Activated T-helper 2 cell treated with anti-CD3 and anti-CD28 coated beads, Interferon-gamma antibody, Interleukin-2, Interleukin-4, amounts not matched to agents 10 μg/mL and 5 μg/mL and 100 μg/mL, durations not matched to agents 14 hours and 24 hours and 36 hours (primary cell): ENCODE measurements at regions not wholly inside any gene's neighbourhood (a gene's known extent, or its start where the extent isn't known, plus 50 kb on each side); places are given as distances from the start of the nearest gene placed in this dataset.
A peak's percentile ranks its signal among the peaks of the same experiment; 100 is the strongest.

Source experiments
- DNase-seq: peaks from one replicate; pipeline ENCODE4 v3.0.0; 2021; ENCODE audit warnings: low spot score
- H3K27ac Mint-ChIP-seq: one replicate; pipeline ENCODE4 v1.8.0; 2021; ENCODE audit warnings: mixed read lengths
- H3K27me3 Mint-ChIP-seq: one replicate; pipeline ENCODE4 v1.8.0; 2021; ENCODE audit warnings: low read depth, mixed read lengths
- H3K36me3 Mint-ChIP-seq: one replicate; pipeline ENCODE4 v1.8.0; 2021; ENCODE audit warnings: low read depth, mixed read lengths
- H3K4me1 Mint-ChIP-seq: one replicate; pipeline ENCODE4 v1.8.0; 2021; ENCODE audit warnings: low read depth, mixed read lengths
- H3K4me3 Mint-ChIP-seq: one replicate; pipeline ENCODE4 v1.8.0; 2021; ENCODE audit warnings: low read depth, mild to moderate bottlenecking, moderate library complexity, mixed read lengths
- H3K9me3 Mint-ChIP-seq: one replicate; pipeline ENCODE4 v1.8.0; 2021; ENCODE audit warnings: mixed read lengths
- intact Hi-C: fragments of 100-400 bp; cut with micrococcal nuclease; formaldehyde crosslinking; loops from one replicate; pipeline ENCODE4 v1.15.1; 2023

DNA sequence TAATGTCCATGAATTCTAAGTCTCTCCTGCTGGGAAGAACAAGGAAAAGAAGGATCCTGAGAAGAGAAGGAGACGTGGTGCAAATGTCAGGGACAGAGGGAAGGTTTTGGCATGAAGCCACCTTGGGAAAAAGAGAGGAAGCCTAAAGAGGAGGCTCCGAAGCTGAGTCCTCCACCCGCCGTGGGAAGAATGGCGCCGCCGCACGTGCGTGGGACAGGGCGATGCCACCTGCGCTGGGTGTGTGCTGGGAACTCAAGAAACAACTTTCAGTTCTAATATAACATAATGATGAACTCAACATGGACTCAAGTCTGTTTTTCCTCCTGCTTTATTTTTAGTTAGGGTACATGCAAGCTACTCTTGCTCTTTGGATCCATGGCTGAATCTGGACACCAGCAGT lies 362.3 kb upstream of the RUNX1 start:
- intact Hi-C loops = no loop called here
- Mint-ChIP-seq H3K4me1 (peaks cover 3% of the 10 kb centered on the region), H3K4me3 (no peak overlapping the region), H3K27me3 (peaks cover 16% of the 10 kb centered on the region), H3K27ac (no peak overlapping the region), H3K9me3 (no peaks in the 10 kb centered on the region), H3K36me3 (no peaks in the 10 kb centered on the region)
- no peak for DNase-seq

DNA sequence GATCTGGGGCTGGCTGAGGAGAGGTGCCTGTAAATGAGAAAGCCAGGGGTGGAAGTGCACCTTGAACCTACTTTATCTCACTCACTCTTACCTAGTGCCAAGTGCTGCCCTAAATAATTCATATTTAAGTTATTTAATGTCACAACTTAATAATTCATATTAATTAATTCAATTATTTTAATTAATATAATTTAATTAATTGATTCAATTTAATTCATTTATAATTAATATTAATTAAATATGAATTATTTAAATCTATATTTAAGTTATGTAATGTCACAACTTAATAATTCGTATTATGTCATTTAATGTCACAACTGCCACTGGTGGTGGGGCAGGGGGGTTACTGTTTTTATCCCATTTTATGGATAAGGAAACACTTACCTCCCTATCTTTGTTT lies 361.6 kb upstream of the RUNX1 start:
- peaks cover 16% of the 10 kb centered on the region for H3K27me3 Mint-ChIP-seq

DNA sequence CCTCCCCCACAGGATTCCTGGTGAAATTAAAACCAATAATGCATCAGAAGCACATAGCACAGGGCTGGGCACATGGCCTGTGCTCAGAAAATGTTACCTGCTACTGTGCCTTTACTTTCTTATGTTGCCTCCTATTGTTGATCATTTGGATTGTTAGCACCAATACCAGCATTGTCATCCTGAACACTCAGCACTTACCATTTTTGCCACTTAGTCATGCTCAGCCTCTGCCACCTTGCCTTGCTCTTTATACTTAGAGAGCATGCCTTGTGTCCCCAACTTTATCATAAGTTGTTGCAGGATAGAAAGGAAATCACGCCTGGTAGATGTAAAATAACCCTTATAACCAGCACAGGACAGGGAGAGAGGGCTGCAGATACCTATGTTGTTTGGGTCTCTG lies 361.0 kb upstream of the RUNX1 start:
- no peak overlapping the region for H3K27ac Mint-ChIP-seq
- H3K9me3 Mint-ChIP-seq = no peaks in the 10 kb centered on the region
- peaks cover 16% of the 10 kb centered on the region for H3K27me3 Mint-ChIP-seq
- no peak overlapping the region for H3K4me3 Mint-ChIP-seq
- no peak for DNase-seq
- peaks cover 3% of the 10 kb centered on the region for H3K4me1 Mint-ChIP-seq
- no peaks in the 10 kb centered on the region for H3K36me3 Mint-ChIP-seq
- intact Hi-C loops = no loop called here

More for the DNA sequence above, 361.6 kb upstream of the RUNX1 start:
- no peak for DNase-seq
- H3K4me3 Mint-ChIP-seq = no peak overlapping the region
- no peaks in the 10 kb centered on the region for H3K9me3 Mint-ChIP-seq
- H3K27ac Mint-ChIP-seq = no peak overlapping the region
- H3K36me3 Mint-ChIP-seq = no peaks in the 10 kb centered on the region
- H3K4me1 Mint-ChIP-seq = peaks cover 3% of the 10 kb centered on the region
- intact Hi-C loops = no loop called here

DNA sequence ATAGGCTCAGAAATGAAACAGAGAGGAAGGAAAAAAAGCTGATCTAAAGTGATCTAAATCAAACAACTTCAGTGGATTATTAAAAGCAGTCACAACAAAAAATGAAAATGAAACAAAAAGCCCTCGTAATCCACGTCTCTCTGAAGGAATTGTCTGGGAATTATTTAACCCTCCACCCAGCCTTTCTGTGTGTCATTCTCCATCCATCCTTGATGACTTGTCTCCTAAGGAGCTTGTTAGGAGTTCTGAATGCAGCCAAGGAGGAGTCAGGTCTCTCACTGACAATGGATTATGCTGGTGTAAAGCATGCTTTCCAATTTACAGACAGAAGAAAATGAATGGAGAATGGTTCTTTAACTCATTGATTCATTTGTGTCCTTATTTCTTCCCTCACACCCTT lies 359.3 kb upstream of the RUNX1 start:
- intact Hi-C loops = loop anchor here (2.0 kb wide), 1 partner anchor 528 kb away; no protein-coding TSS in a partner anchor
- Mint-ChIP-seq H3K27ac (no peak overlapping the region), H3K9me3 (no peaks in the 10 kb centered on the region), H3K4me1 (peaks cover 3% of the 10 kb centered on the region), H3K4me3 (no peak overlapping the region), H3K27me3 (peaks cover 4% of the 10 kb centered on the region), H3K36me3 (no peaks in the 10 kb centered on the region)
- DNase-seq = no peak

DNA sequence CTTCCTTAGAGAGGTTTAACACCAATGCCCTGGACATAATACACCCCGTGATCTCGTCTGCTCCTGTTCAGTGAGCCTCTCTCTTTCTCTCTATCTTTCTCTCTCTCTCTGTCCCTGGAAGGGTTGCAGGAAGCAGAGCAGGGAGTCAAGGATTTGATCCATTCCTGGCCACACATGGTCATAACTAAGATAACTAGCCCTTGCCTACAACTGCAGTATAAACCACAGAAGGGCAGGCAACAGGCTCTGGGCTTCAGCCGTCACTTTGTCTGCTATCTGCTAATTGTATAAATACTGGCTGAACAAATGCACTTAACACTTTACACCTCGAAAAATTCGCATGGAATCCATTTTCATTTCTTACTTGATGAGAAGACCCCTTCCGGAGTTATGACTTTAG lies 357.5 kb upstream of the RUNX1 start:
- Mint-ChIP-seq H3K4me1 (peaks cover 3% of the 10 kb centered on the region), H3K27ac (no peak overlapping the region), H3K27me3 (peaks cover 4% of the 10 kb centered on the region), H3K9me3 (no peaks in the 10 kb centered on the region), H3K4me3 (no peak overlapping the region), H3K36me3 (no peaks in the 10 kb centered on the region)
- intact Hi-C loops = no loop called here
- DNase-seq = no peak

DNA sequence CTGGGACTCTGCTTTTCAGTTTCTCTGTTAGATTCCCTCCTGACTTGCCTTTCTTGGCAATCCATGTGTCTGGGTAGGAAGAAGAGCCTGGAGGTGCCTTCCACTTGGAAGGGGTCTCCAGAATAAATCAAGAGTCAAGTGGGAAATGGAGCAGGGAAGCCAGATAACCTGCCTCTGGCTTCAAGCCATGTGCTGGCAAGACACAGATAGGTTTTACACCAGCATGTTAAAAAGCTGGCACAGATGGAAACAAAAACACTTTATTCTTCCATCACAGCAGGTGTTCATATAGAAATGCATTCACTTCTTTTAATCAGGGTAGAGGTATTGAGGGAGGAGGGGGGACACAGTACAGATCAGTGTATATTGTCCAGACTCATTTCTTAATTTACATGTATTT lies 356.9 kb upstream of the RUNX1 start:
- DNase-seq = no peak
- H3K4me1 Mint-ChIP-seq = peaks cover 3% of the 10 kb centered on the region
- H3K27me3 Mint-ChIP-seq = peaks cover 2% of the 10 kb centered on the region
- intact Hi-C loops = no loop called here
- no peak overlapping the region for H3K4me3 Mint-ChIP-seq
- H3K36me3 Mint-ChIP-seq = no peaks in the 10 kb centered on the region
- H3K9me3 Mint-ChIP-seq = no peaks in the 10 kb centered on the region
- H3K27ac Mint-ChIP-seq = no peak overlapping the region

DNA sequence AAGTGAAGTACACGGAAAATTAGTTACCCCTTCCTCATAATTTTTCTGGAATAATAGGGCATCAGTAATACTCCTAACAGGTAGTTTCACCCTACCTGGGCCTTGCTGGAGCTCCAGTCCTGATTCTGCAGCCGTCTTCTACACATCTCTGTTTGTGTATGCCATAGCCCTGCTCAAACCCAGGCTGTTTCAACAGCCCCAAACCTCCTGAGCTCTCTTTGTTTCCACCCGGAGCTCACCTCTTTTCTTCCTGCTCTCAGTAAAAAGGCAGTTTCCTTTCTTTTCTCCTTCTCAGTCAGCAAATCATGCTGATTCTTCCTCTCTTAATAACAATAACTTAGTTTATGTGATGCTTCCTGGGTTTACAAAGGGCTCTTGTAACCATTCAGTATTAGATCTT lies 355.1 kb upstream of the RUNX1 start:
- intact Hi-C loops = loop anchor here (5.0 kb wide), 1 partner anchor 257 kb away; no protein-coding TSS in a partner anchor
- no peaks in the 10 kb centered on the region for H3K36me3 Mint-ChIP-seq
- no peak for DNase-seq

DNA sequence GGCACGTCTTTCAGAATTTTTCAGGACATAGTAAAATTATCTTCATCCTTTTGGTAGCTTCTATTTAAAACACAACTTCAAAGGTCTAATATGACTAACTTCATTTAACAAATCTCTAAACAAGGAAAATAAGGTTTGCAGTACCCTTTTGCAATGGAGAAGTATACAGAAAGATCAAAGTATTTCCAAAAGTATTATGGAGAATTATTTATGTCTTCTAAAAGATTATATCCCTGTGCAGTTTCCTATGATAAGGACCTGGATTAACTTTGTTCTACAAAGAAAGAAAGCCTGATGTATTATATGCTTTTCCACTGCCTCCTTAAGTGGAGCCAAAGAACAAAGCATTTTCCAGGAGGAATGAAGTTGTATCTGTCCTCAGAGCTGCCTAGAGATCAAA lies 353.0 kb upstream of the RUNX1 start:
- intact Hi-C loops = loop anchor here (5.0 kb wide), 1 partner anchor 255 kb away; no protein-coding TSS in a partner anchor
- Mint-ChIP-seq H3K4me3 (no peak overlapping the region), H3K36me3 (no peaks in the 10 kb centered on the region), H3K27me3 (no peaks in the 10 kb centered on the region), H3K27ac (no peak overlapping the region), H3K4me1 (peaks cover 22% of the 10 kb centered on the region), H3K9me3 (no peaks in the 10 kb centered on the region)
- DNase-seq = no peak

More for the DNA sequence above, 355.1 kb upstream of the RUNX1 start:
- Mint-ChIP-seq H3K27ac (no peak overlapping the region), H3K9me3 (no peaks in the 10 kb centered on the region), H3K27me3 (peaks cover 2% of the 10 kb centered on the region), H3K4me1 (peaks cover 13% of the 10 kb centered on the region), H3K4me3 (no peak overlapping the region)

DNA sequence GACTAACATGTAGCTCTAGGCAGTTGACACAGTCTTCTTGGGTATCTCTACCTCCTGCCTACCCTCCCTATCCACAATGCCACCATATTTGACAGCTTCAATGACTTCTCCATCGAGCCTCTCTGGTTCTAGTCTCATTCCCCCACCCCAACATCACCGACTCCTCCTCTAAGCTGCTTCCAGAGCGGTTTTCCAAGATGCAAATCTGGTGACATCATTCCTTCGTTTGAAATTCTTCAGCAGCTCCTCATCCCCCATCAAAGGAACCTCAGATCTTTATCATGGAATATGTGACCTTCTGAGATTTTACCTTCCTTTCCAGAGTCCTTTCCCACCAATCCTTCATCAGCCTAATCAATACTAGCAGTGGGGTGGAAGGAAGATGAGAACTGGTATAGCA lies 352.4 kb upstream of the RUNX1 start:
- no peaks in the 10 kb centered on the region for H3K36me3 Mint-ChIP-seq
- intact Hi-C loops = loop anchor here (2.0 to 5.0 kb wide), 2 partner anchors 254 to 513 kb away; no protein-coding TSS in a partner anchor
- DNase-seq = no peak
- no peaks in the 10 kb centered on the region for H3K27me3 Mint-ChIP-seq
- no peak overlapping the region for H3K27ac Mint-ChIP-seq
- H3K9me3 Mint-ChIP-seq = no peaks in the 10 kb centered on the region
- no peak overlapping the region for H3K4me3 Mint-ChIP-seq
- H3K4me1 Mint-ChIP-seq = peaks cover 22% of the 10 kb centered on the region

DNA sequence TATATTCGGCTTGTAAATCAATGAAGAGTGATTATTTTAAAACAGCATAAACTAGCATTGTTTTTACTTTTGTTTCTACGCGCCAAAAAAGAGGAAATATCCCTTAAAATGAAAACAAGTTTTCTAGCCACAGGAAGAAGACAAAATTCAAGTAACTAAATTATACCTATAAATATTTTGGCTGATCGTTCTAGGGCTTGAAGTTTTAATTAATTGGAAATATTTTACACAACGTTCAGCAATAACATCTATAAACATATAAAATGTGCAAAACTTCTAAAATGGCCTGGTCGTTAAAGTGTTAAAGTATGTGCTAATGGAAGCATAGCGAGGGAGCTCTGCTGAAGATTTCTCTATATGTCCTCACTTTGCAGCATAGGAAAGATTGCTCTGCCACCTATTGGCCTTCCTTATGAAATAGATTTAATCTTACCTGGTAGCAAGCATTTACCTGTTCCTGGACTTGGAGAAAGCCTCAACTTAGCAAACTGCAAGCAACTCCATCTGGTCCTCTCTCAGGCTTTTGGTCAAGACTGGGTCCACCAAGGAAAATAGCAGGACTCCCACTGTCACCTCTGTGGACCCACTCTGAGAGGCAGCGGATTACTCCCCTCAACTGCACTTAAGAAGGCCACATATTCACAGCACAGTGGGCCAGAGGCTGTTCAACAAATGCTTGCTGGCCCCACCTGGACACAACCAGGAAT lies 351.3 kb upstream of the RUNX1 start:
- Mint-ChIP-seq H3K27me3 (no peaks in the 10 kb centered on the region), H3K27ac (peak overlapping the region; percentile 48), H3K4me3 (peak overlapping the region; percentile 15), H3K36me3 (no peaks in the 10 kb centered on the region), H3K4me1 (peaks cover 26% of the 10 kb centered on the region), H3K9me3 (no peaks in the 10 kb centered on the region)
- intact Hi-C loops = loop anchor here (1.0 to 5.0 kb wide), 4 partner anchors 253 to 512 kb away; no protein-coding TSS in a partner anchor
- peak; percentile 20 for DNase-seq

DNA sequence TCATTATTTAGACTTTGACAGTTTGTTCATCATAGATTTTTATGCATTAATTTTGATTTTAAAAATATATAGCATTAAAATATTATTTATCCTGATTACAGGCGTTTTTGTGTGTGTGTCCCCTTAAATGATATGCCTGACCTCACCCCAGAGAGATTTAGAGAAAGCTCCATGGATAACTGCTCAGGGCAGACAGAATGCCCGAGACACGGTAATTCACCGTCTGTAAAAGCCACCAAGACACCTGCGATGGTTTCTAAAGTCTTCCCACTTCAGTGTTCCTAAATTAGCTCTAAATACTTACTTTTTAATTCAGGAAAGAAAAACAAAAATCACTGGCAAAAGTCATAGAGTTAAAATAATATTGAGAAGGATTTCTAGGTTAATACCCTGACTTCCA lies 350.6 kb upstream of the RUNX1 start:
- peak overlapping the region; percentile 15 for H3K4me3 Mint-ChIP-seq
- intact Hi-C loops = loop anchor here (1.0 to 5.0 kb wide), 4 partner anchors 252 to 511 kb away; no protein-coding TSS in a partner anchor

DNA sequence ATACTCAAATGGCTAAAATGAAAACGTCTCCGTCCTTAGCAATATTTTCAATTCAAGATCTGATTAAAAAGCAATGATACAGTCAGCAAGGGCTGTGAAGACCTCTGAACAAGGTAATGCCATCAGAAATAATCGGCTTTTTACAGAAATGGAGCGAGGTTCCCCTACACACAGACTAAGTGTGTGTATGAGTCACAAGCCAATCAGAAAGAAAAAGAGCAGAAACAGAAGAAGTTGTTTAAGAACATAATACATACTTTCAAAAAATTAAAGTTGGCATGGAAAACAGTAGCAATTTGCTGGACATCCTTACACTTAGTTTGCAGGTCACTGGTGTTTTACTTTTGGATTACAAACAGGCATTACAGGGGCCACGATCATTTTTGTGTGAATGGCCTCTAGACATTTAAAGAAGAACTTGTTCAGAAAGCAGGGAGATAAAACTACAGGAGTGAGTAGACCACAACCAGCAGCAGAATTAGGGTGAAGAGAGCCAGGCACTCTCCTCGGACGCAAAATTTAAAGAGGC lies 350.0 kb upstream of the RUNX1 start:
- H3K9me3 Mint-ChIP-seq = no peaks in the 10 kb centered on the region
- H3K4me3 Mint-ChIP-seq = peak overlapping the region; percentile 48
- peaks cover 34% of the 10 kb centered on the region for H3K4me1 Mint-ChIP-seq
- no peaks in the 10 kb centered on the region for H3K36me3 Mint-ChIP-seq
- no peaks in the 10 kb centered on the region for H3K27me3 Mint-ChIP-seq
- no peak for DNase-seq
- intact Hi-C loops = no loop called here
- peak overlapping the region; percentile 81 for H3K27ac Mint-ChIP-seq

More for the DNA sequence above, 350.6 kb upstream of the RUNX1 start:
- no peaks in the 10 kb centered on the region for H3K9me3 Mint-ChIP-seq
- peaks cover 31% of the 10 kb centered on the region for H3K4me1 Mint-ChIP-seq
- no peaks in the 10 kb centered on the region for H3K36me3 Mint-ChIP-seq
- H3K27me3 Mint-ChIP-seq = no peaks in the 10 kb centered on the region
- peak overlapping the region; percentile 46 for H3K27ac Mint-ChIP-seq
- no peak for DNase-seq

DNA sequence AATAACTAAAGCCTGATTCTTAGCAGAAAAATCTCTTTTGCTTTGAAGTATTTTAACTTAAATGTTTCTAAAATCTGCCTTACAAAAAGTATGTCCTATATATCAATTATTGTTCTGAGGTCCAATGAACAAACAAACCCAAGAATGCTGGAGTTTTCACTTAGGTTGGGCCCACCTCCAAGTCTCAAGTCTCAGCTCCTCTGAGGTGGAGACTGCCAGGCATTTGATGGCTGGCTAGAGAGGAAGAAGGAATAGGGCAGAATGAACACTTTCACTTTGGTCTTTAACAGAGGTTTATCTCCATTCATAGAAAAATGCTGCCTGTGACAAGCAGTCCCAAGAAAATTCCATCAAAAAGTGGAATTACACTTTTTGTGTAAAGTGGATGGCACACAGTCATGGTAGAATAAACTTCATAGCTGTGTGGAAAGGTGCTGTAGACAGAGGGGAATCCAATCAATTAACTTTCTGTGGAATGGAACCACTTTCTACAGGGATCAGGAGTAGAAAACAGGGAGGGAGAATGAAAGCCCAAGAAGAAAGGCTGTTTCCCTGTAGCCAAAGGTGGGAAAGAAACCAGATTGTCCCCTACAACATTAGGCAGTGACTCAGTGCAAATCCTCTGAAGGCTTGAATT lies 349.4 kb upstream of the RUNX1 start:
- H3K4me3 Mint-ChIP-seq = no peak overlapping the region
- H3K9me3 Mint-ChIP-seq = no peaks in the 10 kb centered on the region
- intact Hi-C loops = no loop called here
- no peak for DNase-seq
- no peaks in the 10 kb centered on the region for H3K36me3 Mint-ChIP-seq
- H3K4me1 Mint-ChIP-seq = peaks cover 34% of the 10 kb centered on the region
- H3K27ac Mint-ChIP-seq = peak overlapping the region; percentile 51
- H3K27me3 Mint-ChIP-seq = no peaks in the 10 kb centered on the region
